AG04449 (cell line): ENCODE measurements at regions not wholly inside any gene's neighbourhood (a gene's known extent, or its start where the extent isn't known, plus 50 kb on each side); places are given as distances from the start of the nearest gene placed in this dataset.

Experiments used
- CTCF ChIA-PET: fragments of 350-600 bp; formaldehyde crosslinking; extraction: SDS; loops from one replicate; lab custom pipeline; 2021; ENCODE audit warnings: antibody characterized with exemption; lab: Yijun Ruan, JAX
- POLR2A ChIA-PET: fragments of 400-600, 350-600 bp; formaldehyde crosslinking; extraction: SDS; loops from one replicate; lab custom pipeline; 2020; ENCODE audit warnings: antibody characterized with exemption, inconsistent platforms; lab: Yijun Ruan, JAX
- DNase-seq: peaks from one replicate; pipeline ENCODE4 v3.0.0-alpha.2; 2010; ENCODE audit warnings: low read depth, low spot score
- H3K4me3 ChIP-seq: 2 replicates; pipeline ENCODE4 v1.5.1; 2011; ENCODE audit warnings: low read depth, mild to moderate bottlenecking, control low read depth, low read length
- CTCF ChIP-seq: IDR thresholded peaks from one replicate; pipeline ENCODE4 v1.5.1; 2011; ENCODE audit warnings: mild to moderate bottlenecking, moderate library complexity, low read length, control low read depth, inconsistent platforms; ENCODE audit not compliant: insufficient read depth; ENCODE audit errors: missing control alignments

GRCh38 chr1:106747232-106747631 is 309.2 kb upstream of the PRMT6 start:
- no peak overlapping the region for H3K4me3 ChIP-seq
- no peak for DNase-seq
- POLR2A ChIA-PET: no interaction called here
- TF ChIP-seq CTCF: no peak
- CTCF ChIA-PET: no interaction called here

GRCh38 chr1:106747791-106748190 is 308.7 kb upstream of the PRMT6 start:
- DNase-seq: no peak
- POLR2A ChIA-PET: no interaction called here

GRCh38 chr1:106748606-106749005 is 307.9 kb upstream of the PRMT6 start:
- ChIA-PET CTCF (no interaction called here), POLR2A (no interaction called here)
- H3K4me3 ChIP-seq: no peak overlapping the region
- DNase-seq: no peak
- TF ChIP-seq CTCF: no peak

More at GRCh38 chr1:106747791-106748190, 308.7 kb upstream of the PRMT6 start:
- H3K4me3 ChIP-seq: no peak overlapping the region
- CTCF ChIA-PET: no interaction called here
- TF ChIP-seq CTCF: no peak

- TF ChIP-seq CTCF: no peak
- H3K4me3 ChIP-seq: no peak overlapping the region
- CTCF ChIA-PET: interaction anchor here (0.6 kb wide), 1 partner anchor 20 kb away, joined by 3 read pairs; no protein-coding TSS in a partner anchor
- DNase-seq: no peak
- POLR2A ChIA-PET: no interaction called here
Measured at GRCh38 chr1:106749491-106749890, 307.0 kb upstream of the PRMT6 start.

- no peak for DNase-seq
- TF ChIP-seq CTCF: no peak
- POLR2A ChIA-PET: no interaction called here
- CTCF ChIA-PET: no interaction called here
- H3K4me3 ChIP-seq: no peak overlapping the region
Measured at GRCh38 chr1:106749906-106750305, 306.6 kb upstream of the PRMT6 start.

- CTCF ChIA-PET: interaction anchor here (1.1 kb wide), 1 partner anchor 38 kb away, joined by 3 read pairs; no protein-coding TSS in a partner anchor
- TF ChIP-seq CTCF: no peak
Measured at GRCh38 chr1:106751002-106751401, 305.5 kb upstream of the PRMT6 start.

More at GRCh38 chr1:106751002-106751401, 305.5 kb upstream of the PRMT6 start:
- no peak for DNase-seq
- H3K4me3 ChIP-seq: no peak overlapping the region
- POLR2A ChIA-PET: no interaction called here
